NCI-H524 (cell line): ENCODE measurements at regions not wholly inside any gene's neighbourhood (a gene's known extent, or its start where the extent isn't known, plus 50 kb on each side); places are given as distances from the start of the nearest gene placed in this dataset.

ENCODE experiments used
- DNase-seq, 2 experiments: peaks; one replicate each; lab custom pipeline; 2025; lab: John Stamatoyannopoulos, UW

DNA sequence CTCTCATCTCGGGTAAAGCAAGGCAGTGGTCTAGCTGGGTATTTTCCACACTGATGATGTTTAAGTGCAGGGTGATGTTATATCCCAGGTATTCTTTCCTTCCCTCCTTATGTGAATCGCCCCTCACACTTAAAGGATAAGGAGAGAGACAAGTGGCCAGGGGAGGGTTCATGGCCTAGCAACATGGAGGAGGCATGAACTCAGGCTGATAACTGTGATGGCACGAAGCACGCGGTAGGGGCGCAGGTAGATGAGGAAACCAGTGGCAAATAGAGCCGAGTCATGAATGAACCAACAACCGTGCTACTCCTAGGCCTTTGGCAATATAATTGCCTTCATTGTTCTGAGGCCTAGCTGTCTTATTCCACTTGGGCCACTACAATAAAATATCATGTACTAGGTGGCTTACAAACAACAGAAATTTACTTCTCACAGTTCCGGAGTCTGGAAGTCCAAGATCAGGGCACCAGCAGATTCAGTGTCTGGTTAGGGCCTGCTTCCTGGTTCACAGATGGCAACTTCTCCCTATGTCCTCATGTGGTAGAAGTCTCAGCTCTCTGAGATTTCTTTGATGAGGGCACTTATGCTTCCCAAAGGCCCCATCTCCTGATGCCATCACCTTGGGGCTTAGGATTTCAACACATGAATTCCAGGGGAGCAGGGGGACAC lies 56.0 kb upstream of the PIK3CG start:
- no peak for DNase-seq

- DNase-seq, result no peak
Observed at GRCh38 chr7:106811472-106811871, 53.6 kb upstream of the PIK3CG start.

- DNase-seq, result no peak
Observed at GRCh38 chr7:106812027-106812643, 52.9 kb upstream of the PIK3CG start.

DNA sequence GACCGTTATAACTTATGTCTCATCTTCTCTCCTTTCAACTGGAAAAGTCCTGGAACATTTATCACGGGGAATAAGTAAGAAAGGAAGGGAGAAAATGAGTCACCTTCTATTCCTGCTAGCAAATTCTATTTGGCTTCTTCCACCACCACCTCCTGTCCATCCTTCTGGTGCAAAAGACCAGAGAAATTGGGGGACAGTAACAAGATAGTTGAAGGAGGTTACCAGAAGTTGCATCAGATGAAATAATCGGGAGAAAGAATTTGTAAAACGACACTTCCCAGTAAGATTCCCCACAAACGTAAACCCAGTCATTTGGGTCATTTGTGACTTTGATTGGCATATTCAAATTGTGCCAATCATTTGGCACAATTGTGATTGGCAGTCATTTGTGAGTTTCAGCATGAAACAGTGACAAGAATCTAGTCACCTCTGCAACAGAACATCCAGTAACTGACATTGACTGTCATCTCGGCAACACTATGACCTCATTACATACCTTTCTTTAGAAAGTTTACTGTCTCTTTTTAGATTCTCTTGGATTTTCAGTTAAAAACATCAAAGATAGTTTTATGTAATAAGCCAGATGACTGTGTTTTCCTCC lies 51.3 kb upstream of the PIK3CG start:
- DNase-seq, result no peak

DNA sequence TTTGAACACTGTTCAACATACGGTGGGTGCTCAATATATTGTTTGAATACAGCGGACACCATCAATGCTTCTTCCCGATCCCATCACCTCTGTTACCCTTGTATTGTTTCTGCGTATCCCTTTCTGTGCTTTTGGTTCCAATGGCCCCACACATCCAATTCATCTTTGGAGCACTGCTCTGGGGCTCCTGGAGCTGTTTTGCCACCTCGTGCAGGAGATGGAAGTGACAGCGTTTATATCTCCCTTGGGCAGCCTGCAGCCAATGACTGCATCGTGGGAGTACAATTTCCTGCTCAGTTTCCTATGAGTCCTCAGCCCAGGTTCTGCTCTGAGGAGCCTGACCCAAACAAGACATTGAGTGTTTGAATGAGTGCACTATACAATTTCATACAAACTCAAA lies 50.2 kb upstream of the PIK3CG start:
- DNase-seq, result no peak
